ENCODE measurements at regions not wholly inside any gene's neighbourhood (a gene's known extent, or its start where the extent isn't known, plus 50 kb on each side); places are given as distances from the start of the nearest gene placed in this dataset.
"Not testable (repeated sequence)": the region's sequence is repeated elsewhere in the genome, so short reads cannot be mapped to it uniquely, and the experiment has no call there.

- intact Hi-C loops (cut with micrococcal nuclease): no loop called here
These were observed 98.1 kb upstream of the TAF11L2 start for GRCh38 chr5:17399931-17400330.

GRCh38 chr5:17400724-17401469 lies 97.1 kb upstream of the TAF11L2 start:
- DNase-seq: no peak
- Mint-ChIP-seq H3K9me3 (peaks cover 6% of the 10 kb centered on the region), H3K4me3 (no peak overlapping the region), H3K27me3 (no peaks in the 10 kb centered on the region), H3K4me1 (no peaks in the 10 kb centered on the region), H3K27ac (no peak overlapping the region), H3K36me3 (ENCODE audit: low read depth) (no peaks in the 10 kb centered on the region)
- intact Hi-C loops (cut with micrococcal nuclease): no loop called here

More at GRCh38 chr5:17399931-17400330, 98.1 kb upstream of the TAF11L2 start:
- H3K9me3 Mint-ChIP-seq: peaks cover 6% of the 10 kb centered on the region
- no peak overlapping the region for H3K27ac Mint-ChIP-seq
- H3K4me3 Mint-ChIP-seq: no peak overlapping the region
- H3K4me1 Mint-ChIP-seq: no peaks in the 10 kb centered on the region
- H3K27me3 Mint-ChIP-seq: no peaks in the 10 kb centered on the region
- H3K36me3 Mint-ChIP-seq (ENCODE audit: low read depth): no peaks in the 10 kb centered on the region
- no peak for DNase-seq

GRCh38 chr5:17401470-17402288 lies 96.4 kb upstream of the TAF11L2 start:
- Mint-ChIP-seq H3K4me3 (no peak overlapping the region), H3K9me3 (peaks cover 3% of the 10 kb centered on the region), H3K27ac (no peak overlapping the region), H3K27me3 (no peaks in the 10 kb centered on the region), H3K36me3 (ENCODE audit: low read depth) (no peaks in the 10 kb centered on the region), H3K4me1 (no peaks in the 10 kb centered on the region)
- no peak for DNase-seq
- intact Hi-C loops (cut with micrococcal nuclease): no loop called here

GRCh38 chr5:17402289-17403121 lies 95.5 kb upstream of the TAF11L2 start:
- DNase-seq: no peak
- no peak overlapping the region for H3K27ac Mint-ChIP-seq
- no peaks in the 10 kb centered on the region for H3K4me1 Mint-ChIP-seq
- H3K9me3 Mint-ChIP-seq: peaks cover 3% of the 10 kb centered on the region
- no peak overlapping the region for H3K4me3 Mint-ChIP-seq
- no peaks in the 10 kb centered on the region for H3K27me3 Mint-ChIP-seq
- intact Hi-C loops (cut with micrococcal nuclease): no loop called here
- no peaks in the 10 kb centered on the region for H3K36me3 Mint-ChIP-seq (ENCODE audit: low read depth)

- Mint-ChIP-seq H3K4me3 (no peak overlapping the region), H3K9me3 (no peaks in the 10 kb centered on the region), H3K27me3 (no peaks in the 10 kb centered on the region), H3K36me3 (ENCODE audit: low read depth) (no peaks in the 10 kb centered on the region), H3K4me1 (no peaks in the 10 kb centered on the region), H3K27ac (no peak overlapping the region)
- intact Hi-C loops (cut with micrococcal nuclease): no loop called here
- DNase-seq: no peak
These were observed 94.1 kb upstream of the TAF11L2 start for GRCh38 chr5:17403695-17404490.

- H3K27ac Mint-ChIP-seq: no peak overlapping the region
- H3K4me3 Mint-ChIP-seq: no peak overlapping the region
- intact Hi-C loops (cut with micrococcal nuclease): no loop called here
- H3K9me3 Mint-ChIP-seq: no peaks in the 10 kb centered on the region
- no peak for DNase-seq
- no peaks in the 10 kb centered on the region for H3K36me3 Mint-ChIP-seq (ENCODE audit: low read depth)
- no peaks in the 10 kb centered on the region for H3K27me3 Mint-ChIP-seq
- no peaks in the 10 kb centered on the region for H3K4me1 Mint-ChIP-seq
These were observed 92.1 kb upstream of the TAF11L2 start for GRCh38 chr5:17405976-17406375.

- Mint-ChIP-seq H3K4me3 (no peak overlapping the region), H3K36me3 (ENCODE audit: low read depth) (no peaks in the 10 kb centered on the region), H3K9me3 (no peaks in the 10 kb centered on the region), H3K27ac (no peak overlapping the region), H3K27me3 (no peaks in the 10 kb centered on the region), H3K4me1 (no peaks in the 10 kb centered on the region)
- no peak for DNase-seq
- intact Hi-C loops (cut with micrococcal nuclease): no loop called here
These were observed 91.6 kb upstream of the TAF11L2 start for GRCh38 chr5:17406423-17406838.

- no peaks in the 10 kb centered on the region for H3K27me3 Mint-ChIP-seq
- H3K4me1 Mint-ChIP-seq: no peaks in the 10 kb centered on the region
- H3K9me3 Mint-ChIP-seq: no peaks in the 10 kb centered on the region
- H3K27ac Mint-ChIP-seq: no peak overlapping the region
- intact Hi-C loops (cut with micrococcal nuclease): no loop called here
- H3K36me3 Mint-ChIP-seq (ENCODE audit: low read depth): no peaks in the 10 kb centered on the region
- peak; percentile 17 for DNase-seq
- H3K4me3 Mint-ChIP-seq: no peak overlapping the region
These were observed 86.3 kb upstream of the TAF11L2 start for GRCh38 chr5:17411436-17412402.

- intact Hi-C loops (cut with micrococcal nuclease): no loop called here
- H3K9me3 Mint-ChIP-seq: peaks cover 5% of the 10 kb centered on the region
These were observed 85.0 kb upstream of the TAF11L2 start for GRCh38 chr5:17412760-17413671.

GRCh38 chr5:17413691-17414090 lies 84.3 kb upstream of the TAF11L2 start:
- intact Hi-C loops (cut with micrococcal nuclease): no loop called here
- Mint-ChIP-seq H3K4me1 (no peaks in the 10 kb centered on the region), H3K36me3 (ENCODE audit: low read depth) (no peaks in the 10 kb centered on the region), H3K9me3 (peaks cover 5% of the 10 kb centered on the region), H3K4me3 (no peak overlapping the region), H3K27me3 (no peaks in the 10 kb centered on the region), H3K27ac (no peak overlapping the region)
- DNase-seq: no peak

More at GRCh38 chr5:17412760-17413671, 85.0 kb upstream of the TAF11L2 start:
- H3K36me3 Mint-ChIP-seq (ENCODE audit: low read depth): no peaks in the 10 kb centered on the region
- no peak for DNase-seq
- no peaks in the 10 kb centered on the region for H3K4me1 Mint-ChIP-seq
- no peak overlapping the region for H3K27ac Mint-ChIP-seq
- no peaks in the 10 kb centered on the region for H3K27me3 Mint-ChIP-seq
- H3K4me3 Mint-ChIP-seq: no peak overlapping the region

GRCh38 chr5:17415321-17415758 lies 82.7 kb upstream of the TAF11L2 start:
- DNase-seq: no peak
- Mint-ChIP-seq H3K27me3 (no peaks in the 10 kb centered on the region), H3K4me3 (no peak overlapping the region), H3K9me3 (peaks cover 5% of the 10 kb centered on the region), H3K27ac (no peak overlapping the region), H3K36me3 (ENCODE audit: low read depth) (no peaks in the 10 kb centered on the region), H3K4me1 (no peaks in the 10 kb centered on the region)
- intact Hi-C loops (cut with micrococcal nuclease): no loop called here

- H3K4me1 Mint-ChIP-seq; DNase-seq; H3K4me3 Mint-ChIP-seq; H3K36me3 Mint-ChIP-seq (ENCODE audit: low read depth); H3K27ac Mint-ChIP-seq; intact Hi-C loops (cut with micrococcal nuclease); H3K9me3 Mint-ChIP-seq; H3K27me3 Mint-ChIP-seq: not testable (repeated sequence)
These were observed 81.7 kb upstream of the TAF11L2 start for GRCh38 chr5:17416374-17416773.

Measured in activated CD4-positive, alpha-beta T cell treated with anti-CD3 and anti-CD28 coated beads, Interleukin-2, amount 10 ng/mL, durations not matched to agents 24 days and 14 days (primary cell).